DND-41 (cell line): ENCODE measurements at regions not wholly inside any gene's neighbourhood (a gene's known extent, or its start where the extent isn't known, plus 50 kb on each side); places are given as distances from the start of the nearest gene placed in this dataset.

Experiments used
- EZH2 ChIP-seq: IDR thresholded peaks from 3 replicates; pipeline ENCODE4 v1.6.1; 2012; ENCODE audit warnings: borderline replicate concordance, low read depth, mild to moderate bottlenecking, moderate library complexity, low read length, inconsistent platforms; ENCODE audit not compliant: severe bottlenecking
- TF ChIP-seq, protein P1 (sequence below): IDR thresholded peaks from 2 replicates; pipeline ENCODE4 v1.5.1; 2012; ENCODE audit warnings: borderline replicate concordance, low read length, moderate library complexity, mild to moderate bottlenecking; ENCODE audit not compliant: poor library complexity, severe bottlenecking; ENCODE audit errors: extremely low read depth

DNA sequence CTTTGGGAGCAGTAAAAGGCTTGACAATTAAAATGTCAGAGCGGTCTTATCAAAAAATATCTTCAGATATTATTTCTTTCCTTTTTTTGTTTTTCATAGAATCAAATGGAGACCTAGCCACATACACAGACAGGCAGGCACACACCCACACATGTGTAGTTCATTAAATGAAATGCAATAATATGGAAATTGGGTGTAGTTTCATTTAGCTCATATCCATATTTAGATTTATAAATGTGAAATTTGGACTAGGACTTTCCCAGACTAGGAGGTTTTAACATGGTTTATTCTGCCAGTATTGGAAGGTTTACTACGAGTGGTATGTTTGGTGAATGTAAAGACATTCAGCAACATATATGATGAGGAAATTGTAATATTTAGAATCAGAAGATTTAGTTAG is 277.7 kb upstream of the NT5E start:
- TF ChIP-seq EZH2, result no peak
- TF ChIP-seq, protein P1, sequence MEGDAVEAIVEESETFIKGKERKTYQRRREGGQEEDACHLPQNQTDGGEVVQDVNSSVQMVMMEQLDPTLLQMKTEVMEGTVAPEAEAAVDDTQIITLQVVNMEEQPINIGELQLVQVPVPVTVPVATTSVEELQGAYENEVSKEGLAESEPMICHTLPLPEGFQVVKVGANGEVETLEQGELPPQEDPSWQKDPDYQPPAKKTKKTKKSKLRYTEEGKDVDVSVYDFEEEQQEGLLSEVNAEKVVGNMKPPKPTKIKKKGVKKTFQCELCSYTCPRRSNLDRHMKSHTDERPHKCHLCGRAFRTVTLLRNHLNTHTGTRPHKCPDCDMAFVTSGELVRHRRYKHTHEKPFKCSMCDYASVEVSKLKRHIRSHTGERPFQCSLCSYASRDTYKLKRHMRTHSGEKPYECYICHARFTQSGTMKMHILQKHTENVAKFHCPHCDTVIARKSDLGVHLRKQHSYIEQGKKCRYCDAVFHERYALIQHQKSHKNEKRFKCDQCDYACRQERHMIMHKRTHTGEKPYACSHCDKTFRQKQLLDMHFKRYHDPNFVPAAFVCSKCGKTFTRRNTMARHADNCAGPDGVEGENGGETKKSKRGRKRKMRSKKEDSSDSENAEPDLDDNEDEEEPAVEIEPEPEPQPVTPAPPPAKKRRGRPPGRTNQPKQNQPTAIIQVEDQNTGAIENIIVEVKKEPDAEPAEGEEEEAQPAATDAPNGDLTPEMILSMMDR, result no peak
